Osteoblast (primary cell): ENCODE measurements at regions not wholly inside any gene's neighbourhood (a gene's known extent, or its start where the extent isn't known, plus 50 kb on each side); places are given as distances from the start of the nearest gene placed in this dataset.

Experiments
- DNase-seq: peaks from one replicate; pipeline ENCODE4 v3.0.0; 2011; ENCODE audit warnings: low spot score, mixed read lengths; ENCODE audit not compliant: insufficient read length; ENCODE audit errors: missing footprints
- H2AFZ ChIP-seq: 2 replicates; pipeline ENCODE4 v1.6.0; 2011; ENCODE audit warnings: mild to moderate bottlenecking, low read length
- H3K27ac ChIP-seq: 2 replicates; pipeline ENCODE4 v1.5.1; 2011; ENCODE audit warnings: mild to moderate bottlenecking, low read depth, low read length, moderate library complexity
- H3K27me3 ChIP-seq: 2 replicates; pipeline ENCODE4 v1.6.0; 2012; ENCODE audit warnings: mild to moderate bottlenecking, control low read depth, inconsistent platforms, low read length, moderate library complexity; ENCODE audit not compliant: insufficient read depth
- H3K36me3 ChIP-seq: 2 replicates; pipeline ENCODE4 v1.5.1; 2011; ENCODE audit warnings: mild to moderate bottlenecking, low read length, control low read depth, moderate library complexity; ENCODE audit not compliant: insufficient read depth
- H3K4me1 ChIP-seq: 2 replicates; pipeline ENCODE4 v1.5.1; 2011; ENCODE audit warnings: mild to moderate bottlenecking, low read length, control low read depth, moderate library complexity; ENCODE audit not compliant: insufficient read depth
- H3K4me2 ChIP-seq: 2 replicates; pipeline ENCODE4 v1.6.0; 2011; ENCODE audit warnings: mild to moderate bottlenecking, low read length; ENCODE audit not compliant: insufficient read depth
- H3K4me3 ChIP-seq: fragments of 200-600 bp; sonication (generic); 3 replicates; pipeline ENCODE4 v1.5.1; 2012; ENCODE audit warnings: mild to moderate bottlenecking, low read length, inconsistent platforms; ENCODE audit not compliant: insufficient read depth
- H3K79me2 ChIP-seq: 2 replicates; pipeline ENCODE4 v1.6.0; 2012; ENCODE audit warnings: mild to moderate bottlenecking, low read length, control low read depth, inconsistent platforms; ENCODE audit not compliant: insufficient read depth
- H3K9me3 ChIP-seq: 2 replicates; pipeline ENCODE4 v1.5.1; 2011; ENCODE audit warnings: low read depth, low read length, control low read depth
- H4K20me1 ChIP-seq: 2 replicates; pipeline ENCODE4 v1.6.0; 2012; ENCODE audit warnings: mild to moderate bottlenecking, low read length, control low read depth; ENCODE audit not compliant: insufficient read depth
- TF ChIP-seq, protein P1 (sequence below): IDR thresholded peaks from 2 replicates; pipeline ENCODE4 v1.5.1; 2011; ENCODE audit warnings: mild to moderate bottlenecking, low read depth, low read length, moderate library complexity; ENCODE audit errors: extremely low read depth

DNA sequence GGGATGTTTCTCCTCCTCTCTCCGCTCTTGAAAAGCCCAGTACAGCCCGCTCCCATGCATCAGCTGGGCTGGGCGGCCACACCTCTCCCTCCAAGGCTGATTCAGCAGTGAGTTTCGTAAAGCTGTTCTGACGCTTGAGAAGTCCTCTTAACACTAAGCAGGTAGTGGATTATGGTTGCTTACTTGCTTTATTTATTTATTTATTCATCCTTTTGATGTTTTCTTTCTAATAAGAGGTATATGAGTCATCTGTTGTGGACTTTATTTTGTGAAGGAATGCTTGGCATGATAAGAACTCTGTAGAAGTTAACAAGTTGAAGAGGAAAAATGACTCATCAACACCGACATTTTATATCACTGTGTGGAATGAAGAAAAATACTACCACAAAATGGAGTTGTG lies 285.0 kb downstream of the SQOR start:
- Histone ChIP-seq H3K9me3 (no peaks in the 10 kb centered on the region), H4K20me1 (no peaks in the 10 kb centered on the region), H3K4me3 (no peak overlapping the region), H3K4me2 (no peak overlapping the region), H3K27ac (no peak overlapping the region), H3K79me2 (no peaks in the 10 kb centered on the region), H3K36me3 (no peaks in the 10 kb centered on the region), H2AFZ (no peak overlapping the region), H3K27me3 (no peaks in the 10 kb centered on the region), H3K4me1 (no peaks in the 10 kb centered on the region)
- no peak for DNase-seq
- TF ChIP-seq, protein P1, sequence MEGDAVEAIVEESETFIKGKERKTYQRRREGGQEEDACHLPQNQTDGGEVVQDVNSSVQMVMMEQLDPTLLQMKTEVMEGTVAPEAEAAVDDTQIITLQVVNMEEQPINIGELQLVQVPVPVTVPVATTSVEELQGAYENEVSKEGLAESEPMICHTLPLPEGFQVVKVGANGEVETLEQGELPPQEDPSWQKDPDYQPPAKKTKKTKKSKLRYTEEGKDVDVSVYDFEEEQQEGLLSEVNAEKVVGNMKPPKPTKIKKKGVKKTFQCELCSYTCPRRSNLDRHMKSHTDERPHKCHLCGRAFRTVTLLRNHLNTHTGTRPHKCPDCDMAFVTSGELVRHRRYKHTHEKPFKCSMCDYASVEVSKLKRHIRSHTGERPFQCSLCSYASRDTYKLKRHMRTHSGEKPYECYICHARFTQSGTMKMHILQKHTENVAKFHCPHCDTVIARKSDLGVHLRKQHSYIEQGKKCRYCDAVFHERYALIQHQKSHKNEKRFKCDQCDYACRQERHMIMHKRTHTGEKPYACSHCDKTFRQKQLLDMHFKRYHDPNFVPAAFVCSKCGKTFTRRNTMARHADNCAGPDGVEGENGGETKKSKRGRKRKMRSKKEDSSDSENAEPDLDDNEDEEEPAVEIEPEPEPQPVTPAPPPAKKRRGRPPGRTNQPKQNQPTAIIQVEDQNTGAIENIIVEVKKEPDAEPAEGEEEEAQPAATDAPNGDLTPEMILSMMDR, result no peak

DNA sequence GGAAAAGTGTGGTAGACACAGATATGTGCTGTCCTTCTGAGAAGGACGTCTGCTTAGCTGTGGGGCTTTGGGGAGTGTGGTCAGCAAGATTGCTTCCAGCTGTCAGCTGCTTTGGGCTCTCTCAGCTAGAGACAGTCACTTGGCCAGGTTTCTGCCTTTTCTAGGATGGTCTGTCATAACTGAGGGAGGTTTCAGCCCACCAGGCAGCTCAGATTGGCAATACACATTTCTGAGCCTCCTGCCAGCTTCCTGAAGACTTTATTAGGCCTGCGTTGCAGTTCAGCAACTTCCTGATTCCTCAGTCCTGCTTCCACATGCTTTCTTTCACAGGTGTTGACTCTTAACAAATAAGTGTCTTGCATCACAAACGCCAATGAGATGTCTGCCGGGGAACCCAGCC lies 286.5 kb downstream of the SQOR start:
- DNase-seq, result no peak
- Histone ChIP-seq H3K36me3 (no peaks in the 10 kb centered on the region), H2AFZ (no peak overlapping the region), H3K4me2 (no peak overlapping the region), H3K27me3 (no peaks in the 10 kb centered on the region), H3K4me3 (no peak overlapping the region), H3K4me1 (no peaks in the 10 kb centered on the region), H3K9me3 (no peaks in the 10 kb centered on the region), H3K27ac (no peak overlapping the region), H3K79me2 (no peaks in the 10 kb centered on the region), H4K20me1 (no peaks in the 10 kb centered on the region)
- TF ChIP-seq, protein P1, result no peak

DNA sequence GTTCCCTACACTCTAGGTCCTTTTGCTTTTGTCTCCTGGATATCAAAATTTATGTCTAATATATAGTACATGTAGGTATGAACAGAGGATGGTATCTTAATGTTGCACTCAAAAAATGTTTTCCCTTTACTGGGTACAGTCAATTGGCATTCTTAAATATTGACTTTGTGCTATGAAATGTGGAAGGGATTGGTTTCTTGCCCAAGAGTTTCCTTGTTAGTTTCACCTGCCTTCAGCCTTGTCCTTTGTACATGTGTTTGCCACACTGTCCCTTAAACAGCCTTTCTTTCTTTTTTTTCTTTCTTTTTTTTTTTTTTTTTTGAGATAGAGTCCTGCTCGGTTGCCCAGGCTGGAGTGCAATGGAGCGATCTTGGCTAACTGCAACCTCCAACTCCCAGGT lies 287.1 kb downstream of the SQOR start:
- Histone ChIP-seq H3K4me1 (no peaks in the 10 kb centered on the region), H4K20me1 (no peaks in the 10 kb centered on the region), H3K27me3 (no peaks in the 10 kb centered on the region), H3K27ac (no peak overlapping the region), H3K4me2 (no peak overlapping the region), H3K79me2 (no peaks in the 10 kb centered on the region), H2AFZ (no peak overlapping the region), H3K36me3 (no peaks in the 10 kb centered on the region), H3K9me3 (no peaks in the 10 kb centered on the region), H3K4me3 (no peak overlapping the region)
- TF ChIP-seq, protein P1, result no peak
- DNase-seq, result no peak

DNA sequence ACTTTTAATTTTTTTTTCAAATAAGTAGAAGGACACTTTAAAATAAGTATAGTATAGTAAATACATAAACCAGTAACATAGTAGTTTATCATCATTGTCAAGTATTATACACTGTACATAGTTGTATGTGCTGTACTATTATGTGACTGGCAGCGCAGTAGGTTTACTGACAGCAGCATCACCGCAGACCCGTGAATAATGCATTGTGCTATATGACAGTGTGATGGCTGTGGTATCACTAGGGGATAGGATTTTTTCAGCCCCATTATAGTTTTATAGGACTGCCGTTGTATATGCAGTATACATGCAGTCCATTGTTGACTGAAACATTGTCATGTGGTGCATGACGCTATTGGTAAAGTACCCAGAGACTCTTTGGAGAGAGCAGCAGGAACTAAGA lies 306.5 kb downstream of the SQOR start:
- no peak overlapping the region for H3K4me3 ChIP-seq
- TF ChIP-seq, protein P1, result no peak
- H3K9me3 ChIP-seq, result no peaks in the 10 kb centered on the region

More for the DNA sequence above, 306.5 kb downstream of the SQOR start:
- Histone ChIP-seq H2AFZ (no peak overlapping the region), H4K20me1 (no peaks in the 10 kb centered on the region), H3K4me2 (no peak overlapping the region), H3K36me3 (no peaks in the 10 kb centered on the region), H3K27me3 (no peaks in the 10 kb centered on the region), H3K27ac (no peak overlapping the region), H3K4me1 (no peaks in the 10 kb centered on the region), H3K79me2 (no peaks in the 10 kb centered on the region)
- DNase-seq, result no peak
